Neural cell (in vitro differentiated cells): ENCODE measurements at regions not wholly inside any gene's neighbourhood (a gene's known extent, or its start where the extent isn't known, plus 50 kb on each side); places are given as distances from the start of the nearest gene placed in this dataset.

Source experiments
- CTCF ChIP-seq: fragments of 450-650 bp; IDR thresholded peaks from 2 replicates; pipeline ENCODE4 v1.5.1; 2014; ENCODE audit warnings: antibody characterized with exemption, mild to moderate bottlenecking, moderate library complexity; ENCODE audit not compliant: poor library complexity, severe bottlenecking
- EZH2 ChIP-seq: fragments of 200-600, 300-800 bp; shearing (Covaris generic), sonication (generic); IDR thresholded peaks from 2 replicates; pipeline ENCODE4 v1.6.1; 2014; ENCODE audit warnings: antibody characterized with exemption, low read length, borderline replicate concordance, mild to moderate bottlenecking; ENCODE audit not compliant: insufficient read depth, poor library complexity, severe bottlenecking
- RAD21 ChIP-seq: fragments of 450-650 bp; conservative IDR thresholded peaks from 2 replicates; pipeline ENCODE4 v1.6.1; 2014; ENCODE audit warnings: antibody characterized with exemption, mild to moderate bottlenecking, moderate library complexity

GRCh38 chr1:239493811-239494414 lies 107.5 kb downstream of the CHRM3 start:
- no peak for TF ChIP-seq EZH2
- TF ChIP-seq CTCF = no peak
- no peak for TF ChIP-seq RAD21
